Heart right ventricle (tissue), 16 donors: ENCODE measurements at regions not wholly inside any gene's neighbourhood (a gene's known extent, or its start where the extent isn't known, plus 50 kb on each side); places are given as distances from the start of the nearest gene placed in this dataset.

ENCODE experiments used
- ATAC-seq, 8 donors: fragments of 200-7000 bp; cut with Tn5 transposase; one replicate each; pipeline ENCODE4 v1.9.1; 2020; ENCODE audit warnings: mild to moderate bottlenecking in 8 of 8, moderate library complexity in 8 of 8, moderate number of reproducible peaks in 1 of 8
- DNase-seq, 2 donors: peaks; one replicate each; pipeline ENCODE4 v3.0.0-alpha.2; 2020
- H3K27ac ChIP-seq, 10 donors: fragments of 200-600 bp; sonication (generic) in 2 of 10; one replicate each; pipeline versions ENCODE4 v1.5.0 to v1.8.0; 2020 to 2022; ENCODE audit warnings: mild to moderate bottlenecking in 3 of 10
- H3K27me3 ChIP-seq, 7 donors: fragments of 200-600 bp; one replicate each; pipeline ENCODE4 v1.8.0; 2021 to 2022; ENCODE audit warnings: mild to moderate bottlenecking in 2 of 7
- H3K36me3 ChIP-seq, 9 donors: fragments of 200-600 bp; sonication (generic) in 1 of 9; one replicate each; pipeline versions ENCODE4 v1.5.0 to v1.8.0; 2020 to 2022; ENCODE audit warnings: mild to moderate bottlenecking in 2 of 9
- H3K4me1 ChIP-seq, 9 donors: fragments of 200-600 bp; sonication (generic) in 1 of 9; one replicate each; pipeline versions ENCODE4 v1.5.0 to v1.8.0; 2020 to 2022; ENCODE audit warnings: mild to moderate bottlenecking in 4 of 9
- H3K4me3 ChIP-seq, 10 donors: fragments of 200-600 bp; sonication (generic) in 2 of 10; one replicate each; pipeline versions ENCODE4 v1.5.0 to v1.8.0; 2020 to 2022; ENCODE audit warnings: mild to moderate bottlenecking in 7 of 10, moderate library complexity in 2 of 10
- H3K9me3 ChIP-seq, 11 donors: fragments of 200-600 bp in 10 of 11; sonication (generic) in 2 of 11; one replicate each; pipeline versions ENCODE4 v1.5.0 to v1.8.0; 2013 to 2022; ENCODE audit warnings: mild to moderate bottlenecking in 2 of 11, control low read depth in 1 of 11, moderate library complexity in 1 of 11
- WGBS, 2 donors: extraction: QIAGEN DNeasy Blood & Tissue Kit; methylation state at CpG; one replicate each; pipeline ENCODE4 v1.1.7; 2013; ENCODE audit warnings: inconsistent platforms in 1 of 2; 5-methylcytosine and 5-hydroxymethylcytosine counted together
- intact Hi-C, 10 donors: fragments of 100-400 bp; cut with DNase I; formaldehyde crosslinking; loops; one replicate each; pipeline versions ENCODE4 v1.11.1 to v1.14.2; 2022
- TF ChIP-seq, protein P1 (sequence below), 9 donors: fragments of 200-600 bp; sonication (generic) in 2 of 9; IDR thresholded peaks; one replicate each; pipeline versions ENCODE4 v1.5.0 to v1.8.0; 2021 to 2022; ENCODE audit warnings: antibody characterized with exemption in 9 of 9, mild to moderate bottlenecking in 5 of 9, moderate library complexity in 1 of 9
- donor health status: Arrhythmogenic right ventricular cardiomyopathy.
- donor health status: ischemic (EF 13 %, LVEDD 7.1; RV severe dilation, severe dysfunction).
- donor health status: healthy with polysubstance abuse.
- donor health status: DM: no; HTN: yes; CAD: no.
- donor health status: DM: no; HTN: no; CAD: no.
- donor health status: ischemic (EF 25% LVEDD 6.9; RV normal size, moderate dysfunction).
- donor health status: ischemic (EF 25% LVEDD 5.7; RV mildly dilated, moderate dysfunction).
- donor health status: healthy.
- donor health status: DM: yes; HTN: yes; CAD: no.
- donor health status: Ischemic cardiomyopathy.
- donor health status: ischemic (EF 35%, LVEDD 5.7; RV mildly dilated, moderate dysfunction).
- donor health status: nonischemic (EF 11% LVEDD 7.7; RV severe dilation, severe dysfunction).
- donor health status: DM: yes; HTN: yes; CAD: no.
- donor health status: PGD.
- donor health status: ischemic (EF 29% LVEDD 5.4; RV normal size, mild dysfunction).
- donor health status: nonischemic (EF 23%, LVEDD 6.1; RV moderate dilation, normal function).

DNA sequence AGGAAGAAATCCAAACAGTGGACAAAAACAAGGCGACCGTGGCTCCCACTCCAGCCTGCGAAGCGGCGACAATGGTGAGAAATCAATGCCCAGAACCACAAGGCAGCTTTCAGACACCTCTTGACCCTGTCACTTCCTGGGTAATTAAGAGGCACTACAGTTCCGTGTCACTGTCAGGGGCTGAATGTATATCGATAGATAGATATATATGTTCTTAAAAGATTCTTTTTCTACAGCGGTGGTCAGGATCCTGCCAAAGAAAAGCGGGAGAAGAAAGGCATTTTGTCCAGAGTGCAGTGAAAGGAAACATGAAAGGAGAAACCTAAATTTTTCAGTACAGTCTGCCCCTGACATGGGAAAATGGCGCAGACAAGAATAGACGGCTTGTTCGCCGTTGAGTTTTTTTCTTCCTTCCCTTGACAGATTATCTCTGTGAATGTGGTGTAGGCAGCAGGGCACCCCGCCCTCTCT lies 56.2 kb upstream of the HES1 start:
- H3K9me3 ChIP-seq: no peaks in the 10 kb centered on the region
- H3K4me1 ChIP-seq: peaks cover 9 to 29% (median 18%) of the 10 kb centered on the region in 9 donors
- no peak overlapping the region for H3K4me3 ChIP-seq
- no peak for ATAC-seq
- no peaks in the 10 kb centered on the region for H3K36me3 ChIP-seq
- intact Hi-C loops: loop anchor here in 3 of 10 donors (5.0 to 10.0 kb wide), 3 partner anchors 53 to 75 kb away; partner anchors contain the start of gene HES1 (in 1 of the 3)
- no peak overlapping the region for H3K27ac ChIP-seq
- WGBS, 2 donors: 79 to 90% methylated on average over 14 of the region's 14 CpGs
- peaks cover 0 to 36% (median 0%) of the 10 kb centered on the region in 7 donors for H3K27me3 ChIP-seq
- TF ChIP-seq, protein P1, sequence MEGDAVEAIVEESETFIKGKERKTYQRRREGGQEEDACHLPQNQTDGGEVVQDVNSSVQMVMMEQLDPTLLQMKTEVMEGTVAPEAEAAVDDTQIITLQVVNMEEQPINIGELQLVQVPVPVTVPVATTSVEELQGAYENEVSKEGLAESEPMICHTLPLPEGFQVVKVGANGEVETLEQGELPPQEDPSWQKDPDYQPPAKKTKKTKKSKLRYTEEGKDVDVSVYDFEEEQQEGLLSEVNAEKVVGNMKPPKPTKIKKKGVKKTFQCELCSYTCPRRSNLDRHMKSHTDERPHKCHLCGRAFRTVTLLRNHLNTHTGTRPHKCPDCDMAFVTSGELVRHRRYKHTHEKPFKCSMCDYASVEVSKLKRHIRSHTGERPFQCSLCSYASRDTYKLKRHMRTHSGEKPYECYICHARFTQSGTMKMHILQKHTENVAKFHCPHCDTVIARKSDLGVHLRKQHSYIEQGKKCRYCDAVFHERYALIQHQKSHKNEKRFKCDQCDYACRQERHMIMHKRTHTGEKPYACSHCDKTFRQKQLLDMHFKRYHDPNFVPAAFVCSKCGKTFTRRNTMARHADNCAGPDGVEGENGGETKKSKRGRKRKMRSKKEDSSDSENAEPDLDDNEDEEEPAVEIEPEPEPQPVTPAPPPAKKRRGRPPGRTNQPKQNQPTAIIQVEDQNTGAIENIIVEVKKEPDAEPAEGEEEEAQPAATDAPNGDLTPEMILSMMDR (IDR thresholded peaks at IDR 0.05): no peak
- DNase-seq: no peak

DNA sequence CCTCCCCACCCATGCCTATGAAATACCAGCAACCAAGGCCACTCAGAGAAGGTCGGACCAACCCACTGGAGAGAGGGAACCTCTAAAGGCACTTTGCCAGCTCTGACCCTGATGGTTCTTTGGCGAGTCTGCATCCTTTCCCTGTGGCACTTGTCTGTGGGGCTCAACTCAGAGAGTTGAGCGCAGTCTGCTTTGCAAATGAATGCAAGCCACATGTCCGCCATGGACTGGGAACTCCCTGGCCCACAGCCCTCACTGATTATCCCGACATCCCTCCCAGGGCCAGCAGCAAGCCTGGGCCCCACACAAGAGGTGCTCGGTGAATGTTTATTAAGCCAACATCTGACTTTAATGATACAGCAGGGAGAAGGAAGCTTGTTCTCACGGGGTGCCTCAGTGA lies 55.5 kb upstream of the HES1 start:
- no peaks in the 10 kb centered on the region for H3K36me3 ChIP-seq
- H3K9me3 ChIP-seq: no peaks in the 10 kb centered on the region
- WGBS, 2 donors: 69 to 76% methylated on average over 7 of the region's 7 CpGs
- H3K4me1 ChIP-seq: peaks cover 9 to 29% (median 18%) of the 10 kb centered on the region in 9 donors
- H3K27me3 ChIP-seq: peaks cover 0 to 34% (median 0%) of the 10 kb centered on the region in 7 donors
- intact Hi-C loops: loop anchor here in 1 of 10 donors (5.0 kb wide), 1 partner anchor 52 kb away; no protein-coding TSS in a partner anchor
- DNase-seq (no peak), ATAC-seq (no peak)
- no peak overlapping the region for H3K27ac ChIP-seq
- no peak overlapping the region for H3K4me3 ChIP-seq
- TF ChIP-seq, protein P1 (IDR thresholded peaks at IDR 0.05): no peak

DNA sequence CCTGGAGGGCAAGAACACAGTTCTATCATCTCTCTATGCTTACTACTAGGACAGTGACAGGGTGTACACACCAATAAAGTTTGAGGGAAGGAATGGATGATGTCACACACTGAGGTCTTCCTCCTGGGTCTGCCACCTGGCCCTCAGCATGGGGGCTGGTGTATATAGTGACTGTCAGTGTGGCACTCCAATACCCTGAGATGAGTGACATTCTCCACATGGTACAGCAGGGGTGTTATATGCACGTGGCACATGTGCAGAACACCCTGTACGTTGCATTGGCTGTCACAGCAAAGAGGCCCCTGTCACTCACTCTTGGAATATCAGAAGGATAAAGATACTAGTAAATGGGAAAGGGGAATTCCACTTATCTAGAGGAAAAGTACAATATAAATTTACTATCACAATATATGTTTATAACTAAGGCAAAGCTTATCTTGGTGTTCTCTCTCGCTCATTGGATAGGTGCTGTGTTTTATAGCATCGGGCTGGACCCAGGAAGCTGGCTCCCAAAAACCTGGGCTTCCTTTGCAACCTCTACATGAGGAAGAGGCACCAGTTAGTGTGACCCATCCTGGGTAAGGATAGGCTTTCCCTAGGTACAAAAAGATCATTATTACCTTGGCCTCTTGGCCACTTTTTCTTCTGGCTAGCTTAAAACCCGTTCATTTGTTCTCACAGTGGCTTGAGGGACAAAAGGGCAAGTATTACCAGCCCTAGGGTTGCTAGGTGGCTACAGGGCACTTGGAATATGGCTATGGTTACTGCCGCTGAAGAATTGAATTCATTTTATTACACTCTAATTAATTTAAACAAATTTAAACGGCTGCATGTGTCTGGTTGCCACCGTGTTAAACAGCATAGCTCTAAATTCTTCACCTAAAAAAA lies 54.8 kb upstream of the HES1 start:
- H3K27me3 ChIP-seq: peaks cover 0 to 28% (median 0%) of the 10 kb centered on the region in 7 donors
- peak in 2 of 8 donors; percentile 38 to 44 for ATAC-seq
- no peak for DNase-seq

DNA sequence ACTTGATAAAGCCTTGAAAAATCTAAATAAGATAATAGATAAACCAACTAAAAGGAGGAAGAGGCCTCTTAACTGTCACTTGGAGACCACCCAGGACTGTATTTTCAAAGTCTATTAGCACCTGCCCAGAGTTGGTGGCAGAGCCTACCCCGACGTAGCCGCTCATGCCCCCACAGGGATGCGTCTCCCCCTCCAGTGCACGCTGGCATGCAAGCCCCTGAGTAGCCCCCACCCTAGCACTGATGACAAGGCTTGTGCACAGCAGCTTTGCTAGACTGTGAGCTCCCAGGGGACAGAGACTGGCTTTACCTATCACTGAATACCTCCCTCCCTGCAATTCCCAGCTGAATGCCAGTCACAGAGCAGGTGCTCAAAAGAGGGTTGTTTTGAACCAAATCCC lies 54.1 kb upstream of the HES1 start:
- peaks cover 0 to 22% (median 0%) of the 10 kb centered on the region in 7 donors for H3K27me3 ChIP-seq
- DNase-seq: no peak
- WGBS, 2 donors: 98 to 100% methylated on average over 5 of the region's 5 CpGs
- H3K4me3 ChIP-seq: no peak overlapping the region
- H3K9me3 ChIP-seq: no peaks in the 10 kb centered on the region
- peak overlapping the region in 1 of 10 donors; percentile 68 for H3K27ac ChIP-seq
- intact Hi-C loops: loop anchor here in 1 of 10 donors (5.0 kb wide), 1 partner anchor 50 kb away; no protein-coding TSS in a partner anchor
- no peak for ATAC-seq
- TF ChIP-seq, protein P1 (IDR thresholded peaks at IDR 0.05): no peak
- H3K4me1 ChIP-seq: peaks cover 9 to 29% (median 18%) of the 10 kb centered on the region in 9 donors
- no peaks in the 10 kb centered on the region for H3K36me3 ChIP-seq

More for the DNA sequence above, 54.8 kb upstream of the HES1 start:
- H3K36me3 ChIP-seq: no peaks in the 10 kb centered on the region
- WGBS, 2 donors: 82 to 89% methylated on average over 8 of the region's 8 CpGs
- peaks cover 9 to 29% (median 18%) of the 10 kb centered on the region in 9 donors for H3K4me1 ChIP-seq
- H3K4me3 ChIP-seq: no peak overlapping the region
- intact Hi-C loops: loop anchor here in 1 of 10 donors (5.0 kb wide), 1 partner anchor 51 kb away; no protein-coding TSS in a partner anchor
- no peaks in the 10 kb centered on the region for H3K9me3 ChIP-seq
- TF ChIP-seq, protein P1 (IDR thresholded peaks at IDR 0.05): no peak
- no peak overlapping the region for H3K27ac ChIP-seq
